ENCODE measurements at regions not wholly inside any gene's neighbourhood (a gene's known extent, or its start where the extent isn't known, plus 50 kb on each side); places are given as distances from the start of the nearest gene placed in this dataset.

DNA sequence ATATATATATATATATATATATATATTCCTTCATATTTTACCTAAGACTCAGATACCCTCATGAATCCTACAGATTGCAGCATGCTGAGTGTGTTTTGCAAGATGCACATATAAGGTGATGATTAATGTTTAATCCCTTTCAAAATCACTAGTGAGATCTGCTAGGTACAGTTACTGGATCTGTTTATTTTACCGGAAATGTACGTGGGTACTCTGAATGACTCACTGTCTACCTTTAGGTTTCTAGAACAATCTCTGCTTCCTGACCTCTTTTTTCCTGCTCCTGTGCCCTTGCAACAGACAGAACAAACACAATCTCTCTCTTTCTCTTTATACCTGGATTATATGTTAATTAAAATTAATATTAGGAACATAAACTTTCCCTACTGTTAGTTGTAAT lies 379.6 kb downstream of the FAM133A start:
- no peaks in the 10 kb centered on the region; the same call in 1 of the 2 replicates for H3K9me3 Mint-ChIP-seq
- ChIA-PET POLR2A (no interaction called here), CTCF (no interaction called here)
- DNase-seq (ENCODE audit: low spot score): no peak
- H3K27me3 Mint-ChIP-seq (ENCODE audit: low read depth): no peaks in the 10 kb centered on the region
- no peak for ATAC-seq
- peaks cover 7% of the 10 kb centered on the region; the same call in 1 of the 2 replicates for H3K36me3 Mint-ChIP-seq
- H3K4me1 Mint-ChIP-seq: peaks cover 52% of the 10 kb centered on the region
- H3K27ac Mint-ChIP-seq: peak overlapping the region; percentile 82; the same call in 1 of the 2 replicates
- H3K4me3 Mint-ChIP-seq: no peak overlapping the region
- no peak for TF ChIP-seq NFYB (CRISPR knock-in tag; conservative IDR thresholded peaks at IDR 0.05; ENCODE audit: low read depth)
- no peak for TF ChIP-seq USF1 (CRISPR knock-in tag; IDR thresholded peaks at IDR 0.05)
- no peak for TF ChIP-seq ARID4B (CRISPR knock-in tag; IDR thresholded peaks at IDR 0.05; ENCODE audit: borderline replicate concordance)
- TF ChIP-seq USF2 (CRISPR knock-in tag; IDR thresholded peaks at IDR 0.05): no peak
- no peak for TF ChIP-seq ATF1 (CRISPR knock-in tag; IDR thresholded peaks at IDR 0.05)
- TF ChIP-seq IRF2 (CRISPR knock-in tag; IDR thresholded peaks at IDR 0.05; ENCODE audit: borderline replicate concordance, low read depth): no peak
- no peak for TF ChIP-seq E2F5 (CRISPR knock-in tag; IDR thresholded peaks at IDR 0.05)
- no peak for TF ChIP-seq AFF4 (CRISPR knock-in tag; IDR thresholded peaks at IDR 0.05; ENCODE audit: borderline replicate concordance)
- TF ChIP-seq SMAD4 (CRISPR knock-in tag; IDR thresholded peaks at IDR 0.05): no peak
- TF ChIP-seq, protein P1, sequence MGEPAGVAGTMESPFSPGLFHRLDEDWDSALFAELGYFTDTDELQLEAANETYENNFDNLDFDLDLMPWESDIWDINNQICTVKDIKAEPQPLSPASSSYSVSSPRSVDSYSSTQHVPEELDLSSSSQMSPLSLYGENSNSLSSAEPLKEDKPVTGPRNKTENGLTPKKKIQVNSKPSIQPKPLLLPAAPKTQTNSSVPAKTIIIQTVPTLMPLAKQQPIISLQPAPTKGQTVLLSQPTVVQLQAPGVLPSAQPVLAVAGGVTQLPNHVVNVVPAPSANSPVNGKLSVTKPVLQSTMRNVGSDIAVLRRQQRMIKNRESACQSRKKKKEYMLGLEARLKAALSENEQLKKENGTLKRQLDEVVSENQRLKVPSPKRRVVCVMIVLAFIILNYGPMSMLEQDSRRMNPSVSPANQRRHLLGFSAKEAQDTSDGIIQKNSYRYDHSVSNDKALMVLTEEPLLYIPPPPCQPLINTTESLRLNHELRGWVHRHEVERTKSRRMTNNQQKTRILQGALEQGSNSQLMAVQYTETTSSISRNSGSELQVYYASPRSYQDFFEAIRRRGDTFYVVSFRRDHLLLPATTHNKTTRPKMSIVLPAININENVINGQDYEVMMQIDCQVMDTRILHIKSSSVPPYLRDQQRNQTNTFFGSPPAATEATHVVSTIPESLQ (CRISPR knock-in tag; IDR thresholded peaks at IDR 0.05): no peak
- TF ChIP-seq GRHL2 (CRISPR knock-in tag; IDR thresholded peaks at IDR 0.05; ENCODE audit: insufficient replicate concordance, severe bottlenecking): no peak
- TF ChIP-seq ZNF232 (CRISPR knock-in tag; IDR thresholded peaks at IDR 0.05): no peak
- no peak for TF ChIP-seq ZNF263 (CRISPR knock-in tag; IDR thresholded peaks at IDR 0.05; ENCODE audit: low read depth)
- TF ChIP-seq ZNF317 (CRISPR knock-in tag; IDR thresholded peaks at IDR 0.05; ENCODE audit: borderline replicate concordance, low read depth): no peak
- no peak for TF ChIP-seq EMX1 (CRISPR knock-in tag; IDR thresholded peaks at IDR 0.05)
- no peak for TF ChIP-seq ESRRA (CRISPR knock-in tag; IDR thresholded peaks at IDR 0.05; ENCODE audit: borderline replicate concordance)
- TF ChIP-seq, protein P2, sequence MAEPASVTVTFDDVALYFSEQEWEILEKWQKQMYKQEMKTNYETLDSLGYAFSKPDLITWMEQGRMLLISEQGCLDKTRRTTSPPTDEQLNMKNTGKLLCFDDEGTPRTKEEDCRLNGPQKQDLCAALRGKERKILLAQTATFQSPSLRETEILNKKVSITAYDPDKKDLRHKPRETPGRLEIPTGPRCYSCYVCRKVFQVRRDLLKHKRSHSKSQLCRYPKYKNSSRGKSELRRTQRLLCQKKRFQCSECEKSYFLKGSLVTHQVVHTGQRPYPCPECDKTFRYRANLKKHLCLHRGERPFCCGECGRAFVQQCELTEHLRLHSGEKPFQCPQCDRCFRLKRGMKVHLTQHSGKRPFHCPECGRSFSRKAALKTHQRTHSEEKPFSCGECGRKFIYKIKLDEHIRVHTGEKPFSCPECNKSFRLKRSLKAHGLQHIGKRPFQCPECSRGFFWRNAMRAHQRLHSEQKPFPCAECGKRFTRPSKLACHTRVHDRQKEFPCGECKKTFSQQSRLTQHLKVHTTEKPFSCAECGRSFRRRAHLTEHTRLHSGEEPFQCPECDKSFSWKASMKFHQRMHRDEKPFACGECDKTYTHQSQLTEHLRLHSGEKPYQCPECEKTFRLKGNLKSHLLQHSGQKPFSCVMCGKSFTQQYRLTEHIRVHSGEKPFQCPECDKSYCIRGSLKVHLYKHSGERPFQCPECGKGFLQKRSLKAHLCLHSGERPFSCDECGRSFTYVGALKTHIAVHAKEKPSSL (CRISPR knock-in tag; conservative IDR thresholded peaks at IDR 0.05): no peak
- no peak for TF ChIP-seq MYBL2 (CRISPR knock-in tag; IDR thresholded peaks at IDR 0.05)
- TF ChIP-seq, protein P3, sequence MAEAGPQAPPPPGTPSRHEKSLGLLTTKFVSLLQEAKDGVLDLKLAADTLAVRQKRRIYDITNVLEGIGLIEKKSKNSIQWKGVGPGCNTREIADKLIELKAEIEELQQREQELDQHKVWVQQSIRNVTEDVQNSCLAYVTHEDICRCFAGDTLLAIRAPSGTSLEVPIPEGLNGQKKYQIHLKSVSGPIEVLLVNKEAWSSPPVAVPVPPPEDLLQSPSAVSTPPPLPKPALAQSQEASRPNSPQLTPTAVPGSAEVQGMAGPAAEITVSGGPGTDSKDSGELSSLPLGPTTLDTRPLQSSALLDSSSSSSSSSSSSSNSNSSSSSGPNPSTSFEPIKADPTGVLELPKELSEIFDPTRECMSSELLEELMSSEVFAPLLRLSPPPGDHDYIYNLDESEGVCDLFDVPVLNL (CRISPR knock-in tag; IDR thresholded peaks at IDR 0.05; ENCODE audit: borderline replicate concordance, low read depth): no peak
- TF ChIP-seq ZBTB21 (CRISPR knock-in tag; IDR thresholded peaks at IDR 0.05; ENCODE audit: borderline replicate concordance): no peak

Measured in WTC11 (cell line).